T-cell (primary cell): ENCODE measurements at regions not wholly inside any gene's neighbourhood (a gene's known extent, or its start where the extent isn't known, plus 50 kb on each side); places are given as distances from the start of the nearest gene placed in this dataset.

ENCODE experiments used
- ATAC-seq, 4 experiments: fragments of 200-7000 bp in 3 of 4; fragments of 150-1000 bp in 1 of 4; cut with Tn5 transposase; replicated peaks in 1 of 4; 1 replicate in 3 of 4; 2 replicates in 1 of 4; pipeline ENCODE4 v1.10.0; 2021; ENCODE audit warnings: moderate library complexity in 3 of 4, mild to moderate bottlenecking in 2 of 4, moderate number of reproducible peaks in 1 of 4
- CTCF ChIA-PET, 2 donors: fragments of 300-600 bp; sonication (Branson Sonifier 250); formaldehyde crosslinking; loops; one replicate each; lab custom pipeline; 2022; ENCODE audit warnings: antibody characterized with exemption in 2 of 2; lab: Charles Lee
- POLR2A ChIA-PET, 2 donors: fragments of 300-600 bp; sonication (Branson Sonifier 250); formaldehyde crosslinking; loops; one replicate each; lab custom pipeline; 2022; ENCODE audit warnings: antibody characterized with exemption in 2 of 2; lab: Charles Lee
- DNase-seq, 35 experiments: peaks; one replicate each; pipeline versions ENCODE4 v3.0.0 to v3.0.0-alpha.2; 2013 to 2023
- H3K27ac ChIP-seq: one replicate; pipeline ENCODE4 v1.5.1; 2013; ENCODE audit warnings: low read length
- H3K27me3 ChIP-seq, 2 experiments: replicated peaks in 1 of 2; 1 replicate in 1 of 2; 2 replicates in 1 of 2; pipeline versions ENCODE4 v1.6.1 to v1.7.0; 2013; ENCODE audit warnings: low read length in 1 of 2, mixed read lengths in 1 of 2; ENCODE audit not compliant: control insufficient read depth in 2 of 2, insufficient read depth in 2 of 2; ENCODE audit errors: extremely low read depth in 1 of 2
- H3K36me3 ChIP-seq, 2 donors: 1 replicate in 1 of 2; 2 replicates in 1 of 2; pipeline versions ENCODE4 v1.6.1 to v1.7.0; 2013; ENCODE audit warnings: low read length in 1 of 2; ENCODE audit not compliant: control insufficient read depth in 2 of 2, insufficient read depth in 1 of 2; ENCODE audit errors: extremely low read depth in 1 of 2
- H3K4me1 ChIP-seq, 2 experiments: 1 replicate in 1 of 2; 2 replicates in 1 of 2; pipeline versions ENCODE4 v1.6.1 to v1.7.0; 2013; ENCODE audit warnings: low read length in 2 of 2, mixed read lengths in 1 of 2; ENCODE audit not compliant: insufficient read depth in 2 of 2, control insufficient read depth in 1 of 2; ENCODE audit errors: extremely low read depth in 1 of 2
- H3K4me3 ChIP-seq, 2 donors: 1 replicate in 1 of 2; 2 replicates in 1 of 2; pipeline versions ENCODE4 v1.5.1 to v1.7.0; 2013; ENCODE audit warnings: mild to moderate bottlenecking in 2 of 2, low read length in 1 of 2, moderate library complexity in 1 of 2; ENCODE audit not compliant: control insufficient read depth in 1 of 2; ENCODE audit errors: extremely low read depth in 1 of 2
- H3K9me3 ChIP-seq: 2 replicates; pipeline ENCODE4 v1.7.0; 2013
- H3K27ac Mint-ChIP-seq, 2 donors: one replicate each; pipeline ENCODE4 v1.8.0; 2020 to 2021; ENCODE audit warnings: mild to moderate bottlenecking in 2 of 2, mixed read lengths in 2 of 2
- H3K27me3 Mint-ChIP-seq, 2 donors: one replicate each; pipeline ENCODE4 v1.8.0; 2021 to 2022; ENCODE audit warnings: mixed read lengths in 2 of 2
- H3K36me3 Mint-ChIP-seq: one replicate; pipeline ENCODE4 v1.8.0; 2021; ENCODE audit warnings: mixed read lengths
- H3K4me1 Mint-ChIP-seq, 3 donors: one replicate each; pipeline ENCODE4 v1.8.0; 2020 to 2022; ENCODE audit warnings: mixed read lengths in 3 of 3, mild to moderate bottlenecking in 1 of 3
- H3K4me3 Mint-ChIP-seq, 3 donors: one replicate each; pipeline ENCODE4 v1.8.0; 2020 to 2022; ENCODE audit warnings: mild to moderate bottlenecking in 3 of 3, mixed read lengths in 3 of 3, moderate library complexity in 3 of 3
- H3K9me3 Mint-ChIP-seq, 3 donors: one replicate each; pipeline ENCODE4 v1.8.0; 2020 to 2022; ENCODE audit warnings: mixed read lengths in 3 of 3
- WGBS: methylation state at CpG from one replicate; pipeline ENCODE4 v1.1.5; 2013; ENCODE audit warnings: missing lambda C conversion rate; ENCODE audit not compliant: insufficient coverage; 5-methylcytosine and 5-hydroxymethylcytosine counted together

- Histone ChIP-seq H3K4me1 (no peaks in the 10 kb centered on the region), H3K9me3 (no peaks in the 10 kb centered on the region), H3K4me3 (no peak overlapping the region), H3K36me3 (no peaks in the 10 kb centered on the region), H3K27me3 (peaks cover 0 to 3% of the 10 kb centered on the region in 2 experiments), H3K27ac (no peak overlapping the region)
- H3K27ac Mint-ChIP-seq, result no peak overlapping the region
- no peaks in the 10 kb centered on the region for H3K36me3 Mint-ChIP-seq
- H3K9me3 Mint-ChIP-seq, result no peaks in the 10 kb centered on the region
- ChIA-PET CTCF (no interaction called here), POLR2A (no interaction called here)
- no peak overlapping the region for H3K4me3 Mint-ChIP-seq
- 80% methylated on average over 5 of the region's 7 CpGs for WGBS
- H3K27me3 Mint-ChIP-seq, result peaks cover 0 to 3% of the 10 kb centered on the region in 2 donors
- DNase-seq (no peak), ATAC-seq (no peak)
- H3K4me1 Mint-ChIP-seq, result no peaks in the 10 kb centered on the region
These were observed 162.8 kb upstream of the TOPAZ1 start for GRCh38 chr3:44078863-44079262.

- no peak for ATAC-seq
- no peak for DNase-seq
- WGBS, result no CpG with 5 or more reads among the region's 1 CpG
- Mint-ChIP-seq H3K27me3 (peaks cover 0 to 3% of the 10 kb centered on the region in 2 donors), H3K4me1 (no peaks in the 10 kb centered on the region), H3K4me3 (no peak overlapping the region), H3K9me3 (no peaks in the 10 kb centered on the region), H3K27ac (no peak overlapping the region), H3K36me3 (no peaks in the 10 kb centered on the region)
- H3K4me1 ChIP-seq, result no peaks in the 10 kb centered on the region
- POLR2A ChIA-PET, result no interaction called here
- peaks cover 0 to 3% of the 10 kb centered on the region in 2 experiments for H3K27me3 ChIP-seq
- H3K36me3 ChIP-seq, result no peaks in the 10 kb centered on the region
- H3K27ac ChIP-seq, result no peak overlapping the region
- H3K4me3 ChIP-seq, result no peak overlapping the region
- no peaks in the 10 kb centered on the region for H3K9me3 ChIP-seq
- CTCF ChIA-PET, result no interaction called here
These were observed 161.8 kb upstream of the TOPAZ1 start for GRCh38 chr3:44079916-44080315.

- DNase-seq (no peak), ATAC-seq (no peak)
- H3K27ac Mint-ChIP-seq, result no peak overlapping the region
- no peaks in the 10 kb centered on the region for H3K36me3 Mint-ChIP-seq
- no peaks in the 10 kb centered on the region for H3K4me1 Mint-ChIP-seq
- Histone ChIP-seq H3K9me3 (no peaks in the 10 kb centered on the region), H3K36me3 (no peaks in the 10 kb centered on the region), H3K4me1 (no peaks in the 10 kb centered on the region), H3K4me3 (no peak overlapping the region), H3K27me3 (peaks cover 0 to 3% of the 10 kb centered on the region in 2 experiments), H3K27ac (no peak overlapping the region)
- H3K27me3 Mint-ChIP-seq, result peaks cover 0 to 2% of the 10 kb centered on the region in 2 donors
- 90% methylated on average over 5 of the region's 11 CpGs for WGBS
- ChIA-PET POLR2A (no interaction called here), CTCF (no interaction called here)
- H3K9me3 Mint-ChIP-seq, result no peaks in the 10 kb centered on the region
- no peak overlapping the region for H3K4me3 Mint-ChIP-seq
These were observed 161.1 kb upstream of the TOPAZ1 start for GRCh38 chr3:44080474-44081072.

- ChIA-PET CTCF (no interaction called here), POLR2A (no interaction called here)
- WGBS, result no CpG with 5 or more reads among the region's 2 CpGs
- Histone ChIP-seq H3K36me3 (no peaks in the 10 kb centered on the region), H3K4me3 (no peak overlapping the region), H3K27ac (no peak overlapping the region), H3K9me3 (no peaks in the 10 kb centered on the region), H3K4me1 (no peaks in the 10 kb centered on the region), H3K27me3 (peaks cover 0 to 7% of the 10 kb centered on the region in 2 experiments)
- no peaks in the 10 kb centered on the region for H3K9me3 Mint-ChIP-seq
- DNase-seq, result no peak
- H3K27me3 Mint-ChIP-seq, result peaks cover 18 to 26% of the 10 kb centered on the region in 2 donors
- H3K4me3 Mint-ChIP-seq, result no peak overlapping the region
- H3K36me3 Mint-ChIP-seq, result no peaks in the 10 kb centered on the region
- H3K4me1 Mint-ChIP-seq, result no peaks in the 10 kb centered on the region
- H3K27ac Mint-ChIP-seq, result no peak overlapping the region
- ATAC-seq, result no peak
These were observed 151.7 kb upstream of the TOPAZ1 start for GRCh38 chr3:44090036-44090435.

- Histone ChIP-seq H3K36me3 (no peaks in the 10 kb centered on the region), H3K27me3 (peaks cover 0 to 7% of the 10 kb centered on the region in 2 experiments), H3K27ac (no peak overlapping the region), H3K4me3 (no peak overlapping the region), H3K9me3 (no peaks in the 10 kb centered on the region), H3K4me1 (no peaks in the 10 kb centered on the region)
- peaks cover 23 to 31% of the 10 kb centered on the region in 2 donors for H3K27me3 Mint-ChIP-seq
- H3K4me1 Mint-ChIP-seq, result no peaks in the 10 kb centered on the region
- WGBS, result 69% methylated on average over 2 of the region's 3 CpGs
- ChIA-PET CTCF (no interaction called here), POLR2A (no interaction called here)
- H3K9me3 Mint-ChIP-seq, result no peaks in the 10 kb centered on the region
- no peak overlapping the region for H3K4me3 Mint-ChIP-seq
- H3K27ac Mint-ChIP-seq, result no peak overlapping the region
- no peak for ATAC-seq
- no peaks in the 10 kb centered on the region for H3K36me3 Mint-ChIP-seq
- DNase-seq, result no peak
These were observed 149.2 kb upstream of the TOPAZ1 start for GRCh38 chr3:44092497-44092896.

- Mint-ChIP-seq H3K4me1 (no peaks in the 10 kb centered on the region), H3K27me3 (peaks cover 23 to 34% of the 10 kb centered on the region in 2 donors), H3K36me3 (no peaks in the 10 kb centered on the region), H3K4me3 (no peak overlapping the region), H3K27ac (no peak overlapping the region), H3K9me3 (no peaks in the 10 kb centered on the region)
- Histone ChIP-seq H3K36me3 (no peaks in the 10 kb centered on the region), H3K4me1 (no peaks in the 10 kb centered on the region), H3K27ac (no peak overlapping the region), H3K9me3 (no peaks in the 10 kb centered on the region), H3K4me3 (no peak overlapping the region), H3K27me3 (peaks cover 0 to 11% of the 10 kb centered on the region in 2 experiments)
- ATAC-seq (no peak), DNase-seq (no peak)
- no CpG with 5 or more reads among the region's 2 CpGs for WGBS
- POLR2A ChIA-PET, result no interaction called here
- CTCF ChIA-PET, result no interaction called here
These were observed 148.2 kb upstream of the TOPAZ1 start for GRCh38 chr3:44093531-44093930.
